ENCODE measurements at regions not wholly inside any gene's neighbourhood (a gene's known extent, or its start where the extent isn't known, plus 50 kb on each side); places are given as distances from the start of the nearest gene placed in this dataset.

DNA sequence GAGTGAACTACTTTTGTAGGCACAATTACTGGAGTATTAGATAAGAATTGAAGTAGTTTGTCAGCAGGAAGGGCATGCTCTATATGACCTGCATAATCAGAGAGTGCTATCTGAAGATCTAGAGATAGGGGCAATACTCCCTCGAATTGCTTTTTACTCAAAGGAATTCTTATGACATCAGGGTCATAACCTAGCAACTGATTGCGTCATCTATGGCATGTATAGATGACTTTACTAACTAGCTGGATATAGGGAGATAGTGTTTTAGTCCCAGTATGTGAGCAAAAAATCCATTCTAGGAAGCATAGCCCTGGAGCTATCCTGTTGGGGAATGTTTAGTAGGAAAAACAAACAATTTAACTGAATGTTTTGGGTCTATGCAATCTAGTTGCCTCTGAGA lies 109.5 kb upstream of the ZNF267 start (continued):
- TF ChIP-seq ISL1 (CRISPR knock-in tag; IDR thresholded peaks at IDR 0.05): no peak
- no peak for TF ChIP-seq PATZ1 (CRISPR knock-in tag; IDR thresholded peaks at IDR 0.05; ENCODE audit: borderline replicate concordance)
- TF ChIP-seq ZFP3 (CRISPR knock-in tag; IDR thresholded peaks at IDR 0.05): no peak
- TF ChIP-seq PPARA (CRISPR knock-in tag; IDR thresholded peaks at IDR 0.05; ENCODE audit: borderline replicate concordance): no peak

DNA sequence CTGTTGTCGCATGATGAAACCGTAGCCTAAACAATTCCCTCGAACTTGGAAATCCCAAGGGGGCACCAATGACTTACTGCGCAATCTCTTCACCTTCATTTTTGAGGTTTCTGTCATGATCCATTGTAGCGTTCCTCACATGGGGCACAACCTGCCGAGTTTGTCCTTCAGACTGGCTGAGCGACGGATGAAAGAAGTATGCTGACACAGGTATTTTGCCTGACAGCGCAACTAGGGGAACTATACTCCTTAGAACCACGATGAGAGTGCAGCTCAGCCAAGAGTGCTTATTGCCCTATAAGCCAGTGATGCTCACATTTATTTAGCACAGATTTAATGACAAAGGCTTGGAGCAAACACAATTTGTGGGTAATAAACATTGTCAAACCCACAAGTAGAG lies 106.3 kb upstream of the ZNF267 start:
- TF ChIP-seq CSDC2 (CRISPR knock-in tag; IDR thresholded peaks at IDR 0.05): no peak
- TF ChIP-seq ISL1 (CRISPR knock-in tag; IDR thresholded peaks at IDR 0.05): no peak
- TF ChIP-seq TCF4 (CRISPR knock-in tag; IDR thresholded peaks at IDR 0.05; ENCODE audit: borderline replicate concordance): no peak
- no peak for TF ChIP-seq RARB (CRISPR knock-in tag; IDR thresholded peaks at IDR 0.05)
- no peak for TF ChIP-seq SNAI2 (CRISPR knock-in tag; IDR thresholded peaks at IDR 0.05)
- no peak for TF ChIP-seq ZC3H10 (CRISPR knock-in tag; IDR thresholded peaks at IDR 0.05)
- no peak for TF ChIP-seq ESRRG (CRISPR knock-in tag; IDR thresholded peaks at IDR 0.05)
- no peak for TF ChIP-seq PPARA (CRISPR knock-in tag; IDR thresholded peaks at IDR 0.05; ENCODE audit: borderline replicate concordance)
- no peak for TF ChIP-seq ZNF70 (CRISPR knock-in tag; IDR thresholded peaks at IDR 0.05)
- no peak for TF ChIP-seq BACH2 (CRISPR knock-in tag; IDR thresholded peaks at IDR 0.05; ENCODE audit: borderline replicate concordance)
- TF ChIP-seq ARNTL (CRISPR knock-in tag; IDR thresholded peaks at IDR 0.05; ENCODE audit: borderline replicate concordance, low read depth): no peak
- no peak for TF ChIP-seq TOX (CRISPR knock-in tag; IDR thresholded peaks at IDR 0.05; ENCODE audit: borderline replicate concordance)
- TF ChIP-seq, protein P1, sequence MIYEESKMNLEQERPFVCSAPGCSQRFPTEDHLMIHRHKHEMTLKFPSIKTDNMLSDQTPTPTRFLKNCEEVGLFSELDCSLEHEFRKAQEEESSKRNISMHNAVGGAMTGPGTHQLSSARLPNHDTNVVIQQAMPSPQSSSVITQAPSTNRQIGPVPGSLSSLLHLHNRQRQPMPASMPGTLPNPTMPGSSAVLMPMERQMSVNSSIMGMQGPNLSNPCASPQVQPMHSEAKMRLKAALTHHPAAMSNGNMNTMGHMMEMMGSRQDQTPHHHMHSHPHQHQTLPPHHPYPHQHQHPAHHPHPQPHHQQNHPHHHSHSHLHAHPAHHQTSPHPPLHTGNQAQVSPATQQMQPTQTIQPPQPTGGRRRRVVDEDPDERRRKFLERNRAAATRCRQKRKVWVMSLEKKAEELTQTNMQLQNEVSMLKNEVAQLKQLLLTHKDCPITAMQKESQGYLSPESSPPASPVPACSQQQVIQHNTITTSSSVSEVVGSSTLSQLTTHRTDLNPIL (CRISPR knock-in tag; IDR thresholded peaks at IDR 0.05; ENCODE audit: low read depth): no peak
- no peak for TF ChIP-seq TSHZ2 (CRISPR knock-in tag; IDR thresholded peaks at IDR 0.05)
- TF ChIP-seq, protein P2, sequence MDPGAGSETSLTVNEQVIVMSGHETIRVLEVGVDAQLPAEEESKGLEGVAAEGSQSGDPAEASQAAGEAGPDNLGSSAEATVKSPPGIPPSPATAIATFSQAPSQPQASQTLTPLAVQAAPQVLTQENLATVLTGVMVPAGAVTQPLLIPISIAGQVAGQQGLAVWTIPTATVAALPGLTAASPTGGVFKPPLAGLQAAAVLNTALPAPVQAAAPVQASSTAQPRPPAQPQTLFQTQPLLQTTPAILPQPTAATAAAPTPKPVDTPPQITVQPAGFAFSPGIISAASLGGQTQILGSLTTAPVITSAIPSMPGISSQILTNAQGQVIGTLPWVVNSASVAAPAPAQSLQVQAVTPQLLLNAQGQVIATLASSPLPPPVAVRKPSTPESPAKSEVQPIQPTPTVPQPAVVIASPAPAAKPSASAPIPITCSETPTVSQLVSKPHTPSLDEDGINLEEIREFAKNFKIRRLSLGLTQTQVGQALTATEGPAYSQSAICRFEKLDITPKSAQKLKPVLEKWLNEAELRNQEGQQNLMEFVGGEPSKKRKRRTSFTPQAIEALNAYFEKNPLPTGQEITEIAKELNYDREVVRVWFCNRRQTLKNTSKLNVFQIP (CRISPR knock-in tag; IDR thresholded peaks at IDR 0.05; ENCODE audit: borderline replicate concordance, low read depth): no peak
- TF ChIP-seq CSRNP3 (CRISPR knock-in tag; IDR thresholded peaks at IDR 0.05): no peak
- no peak for TF ChIP-seq ZFP30 (CRISPR knock-in tag; IDR thresholded peaks at IDR 0.05)
- no peak for TF ChIP-seq GLIS3 (CRISPR knock-in tag; IDR thresholded peaks at IDR 0.05)
- TF ChIP-seq OSR1 (CRISPR knock-in tag; IDR thresholded peaks at IDR 0.05): no peak
- ATAC-seq: no peak

GRCh38 chr16:31780342-31780741 lies 93.3 kb upstream of the ZNF267 start:
- no peak for ATAC-seq
- TF ChIP-seq, protein P2 (CRISPR knock-in tag; IDR thresholded peaks at IDR 0.05; ENCODE audit: borderline replicate concordance, low read depth): no peak
- TF ChIP-seq ZNF8 (CRISPR knock-in tag; IDR thresholded peaks at IDR 0.05) (no peak), PPARA (CRISPR knock-in tag; IDR thresholded peaks at IDR 0.05; ENCODE audit: borderline replicate concordance) (no peak), TSHZ2 (CRISPR knock-in tag; IDR thresholded peaks at IDR 0.05) (no peak), SNAI2 (CRISPR knock-in tag; IDR thresholded peaks at IDR 0.05) (no peak), ZC3H10 (CRISPR knock-in tag; IDR thresholded peaks at IDR 0.05) (no peak)

Measured in SK-N-SH treated with all-trans-retinoic acid at 6 μM for 48 hours (cell line).